ENCODE measurements at regions not wholly inside any gene's neighbourhood (a gene's known extent, or its start where the extent isn't known, plus 50 kb on each side); places are given as distances from the start of the nearest gene placed in this dataset.

DNA sequence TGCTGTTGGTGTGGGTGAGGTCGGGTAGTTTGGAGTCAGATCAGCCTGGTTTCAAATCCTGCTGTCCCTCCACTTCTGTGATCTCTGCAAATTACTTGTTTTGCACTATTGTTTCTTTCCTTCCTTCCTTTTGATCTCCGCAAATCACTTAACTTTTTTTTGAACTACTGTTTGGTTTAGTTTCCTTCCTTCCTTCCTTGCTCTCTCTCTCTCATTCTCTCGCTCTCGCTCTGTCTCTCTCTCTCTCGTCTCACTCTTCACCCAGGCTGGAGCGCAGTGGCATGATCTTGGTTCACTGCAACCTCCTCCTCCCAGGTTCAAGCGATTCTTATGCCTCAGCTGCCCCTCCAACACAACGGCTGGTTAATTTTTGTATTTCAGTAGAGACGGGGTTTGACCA is 141.6 kb upstream of the ITGA6 start:
- Mint-ChIP-seq H3K4me3 (ENCODE audit: unreplicated experiment) (no peak overlapping the region), H3K4me1 (ENCODE audit: low read depth) (peaks cover 35% of the 10 kb centered on the region), H3K27ac (ENCODE audit: unreplicated experiment) (peak overlapping the region; percentile 62), H3K9me3 (ENCODE audit: low read depth) (no peaks in the 10 kb centered on the region), H3K27me3 (ENCODE audit: low read depth) (no peaks in the 10 kb centered on the region), H3K36me3 (ENCODE audit: low read depth) (no peaks in the 10 kb centered on the region)
- TF ChIP-seq, protein P1, sequence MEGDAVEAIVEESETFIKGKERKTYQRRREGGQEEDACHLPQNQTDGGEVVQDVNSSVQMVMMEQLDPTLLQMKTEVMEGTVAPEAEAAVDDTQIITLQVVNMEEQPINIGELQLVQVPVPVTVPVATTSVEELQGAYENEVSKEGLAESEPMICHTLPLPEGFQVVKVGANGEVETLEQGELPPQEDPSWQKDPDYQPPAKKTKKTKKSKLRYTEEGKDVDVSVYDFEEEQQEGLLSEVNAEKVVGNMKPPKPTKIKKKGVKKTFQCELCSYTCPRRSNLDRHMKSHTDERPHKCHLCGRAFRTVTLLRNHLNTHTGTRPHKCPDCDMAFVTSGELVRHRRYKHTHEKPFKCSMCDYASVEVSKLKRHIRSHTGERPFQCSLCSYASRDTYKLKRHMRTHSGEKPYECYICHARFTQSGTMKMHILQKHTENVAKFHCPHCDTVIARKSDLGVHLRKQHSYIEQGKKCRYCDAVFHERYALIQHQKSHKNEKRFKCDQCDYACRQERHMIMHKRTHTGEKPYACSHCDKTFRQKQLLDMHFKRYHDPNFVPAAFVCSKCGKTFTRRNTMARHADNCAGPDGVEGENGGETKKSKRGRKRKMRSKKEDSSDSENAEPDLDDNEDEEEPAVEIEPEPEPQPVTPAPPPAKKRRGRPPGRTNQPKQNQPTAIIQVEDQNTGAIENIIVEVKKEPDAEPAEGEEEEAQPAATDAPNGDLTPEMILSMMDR (IDR thresholded peaks at IDR 0.05), result no peak
- no peak for DNase-seq (ENCODE audit: low spot score)

DNA sequence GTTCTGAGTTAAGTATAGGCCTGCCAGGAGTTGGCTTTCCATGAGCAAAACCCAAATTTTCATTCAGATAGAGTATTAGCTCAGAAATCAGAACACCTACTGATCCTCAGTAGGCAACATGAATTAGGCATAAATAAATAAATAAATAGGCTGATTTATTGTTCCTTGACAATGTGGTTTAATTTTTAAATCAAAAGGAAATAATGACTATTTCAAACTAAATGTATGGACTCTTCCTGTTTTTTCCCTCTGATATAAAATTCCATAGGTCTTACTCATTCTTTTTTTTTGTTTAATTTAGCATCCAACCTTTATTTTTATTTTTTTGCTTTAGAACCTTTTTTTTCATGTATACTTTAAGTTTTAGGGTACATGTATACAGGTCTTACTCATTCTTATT is 140.2 kb upstream of the ITGA6 start:
- Mint-ChIP-seq H3K36me3 (ENCODE audit: low read depth) (no peaks in the 10 kb centered on the region), H3K27me3 (ENCODE audit: low read depth) (no peaks in the 10 kb centered on the region), H3K27ac (ENCODE audit: unreplicated experiment) (no peak overlapping the region), H3K4me1 (ENCODE audit: low read depth) (peaks cover 29% of the 10 kb centered on the region), H3K4me3 (ENCODE audit: unreplicated experiment) (no peak overlapping the region), H3K9me3 (ENCODE audit: low read depth) (no peaks in the 10 kb centered on the region)
- DNase-seq (ENCODE audit: low spot score), result no peak
- TF ChIP-seq, protein P1 (IDR thresholded peaks at IDR 0.05), result no peak

DNA sequence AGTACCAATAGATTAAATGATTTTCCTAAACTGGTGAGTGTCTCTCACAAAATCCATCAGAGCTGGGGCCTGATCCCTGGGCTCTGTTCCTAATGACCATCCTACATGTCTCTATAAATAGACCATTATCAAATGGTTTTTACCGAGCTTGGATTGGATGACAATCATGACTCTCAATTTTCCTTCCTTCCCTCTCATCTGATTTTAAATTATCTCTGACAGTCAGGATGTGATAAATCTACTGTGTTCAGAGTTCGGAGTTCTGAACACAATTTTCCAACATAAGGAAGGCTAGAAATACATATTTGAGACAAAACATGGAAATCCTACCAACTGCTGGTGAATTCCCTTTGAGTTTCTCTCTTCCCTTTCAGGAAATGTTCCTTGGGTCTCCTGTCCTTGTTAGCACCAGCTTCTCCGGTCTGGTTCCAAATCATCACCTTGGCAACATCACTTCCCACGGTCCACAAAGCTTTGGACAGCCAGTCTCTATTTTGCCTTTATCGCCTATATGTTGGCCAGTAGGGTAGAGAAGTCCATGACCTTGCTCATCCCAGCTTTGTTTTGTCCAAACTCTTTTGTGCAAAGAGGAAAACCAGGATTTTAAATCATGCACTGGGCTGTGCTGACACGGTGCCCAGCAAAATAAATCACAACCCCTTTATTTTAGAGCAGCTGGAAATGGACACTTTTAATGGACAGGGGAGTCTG is 139.6 kb upstream of the ITGA6 start:
- Mint-ChIP-seq H3K4me3 (ENCODE audit: unreplicated experiment) (no peak overlapping the region), H3K4me1 (ENCODE audit: low read depth) (peaks cover 26% of the 10 kb centered on the region), H3K9me3 (ENCODE audit: low read depth) (no peaks in the 10 kb centered on the region), H3K27ac (ENCODE audit: unreplicated experiment) (no peak overlapping the region), H3K36me3 (ENCODE audit: low read depth) (no peaks in the 10 kb centered on the region), H3K27me3 (ENCODE audit: low read depth) (no peaks in the 10 kb centered on the region)
- TF ChIP-seq, protein P1 (IDR thresholded peaks at IDR 0.05), result no peak
- DNase-seq (ENCODE audit: low spot score), result no peak

DNA sequence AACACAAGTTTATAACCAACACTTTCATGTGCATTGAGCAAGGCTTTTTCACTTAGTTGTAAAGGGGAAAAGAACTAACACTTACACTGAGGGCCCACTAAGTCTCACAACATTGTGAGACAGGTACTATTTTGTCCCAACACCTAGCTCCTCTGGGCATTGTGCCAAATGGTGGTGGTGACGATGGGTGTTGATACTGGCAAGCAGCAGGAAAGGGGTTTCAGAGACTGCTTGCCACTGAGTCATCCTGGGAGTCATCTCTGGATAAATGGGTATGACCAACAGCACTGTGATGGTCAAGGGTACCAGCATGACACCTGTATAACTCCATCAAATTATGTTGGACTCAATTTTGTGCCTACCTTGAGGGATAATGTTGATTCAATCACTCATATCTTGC is 138.8 kb upstream of the ITGA6 start:
- Mint-ChIP-seq H3K4me1 (ENCODE audit: low read depth) (peaks cover 17% of the 10 kb centered on the region), H3K9me3 (ENCODE audit: low read depth) (no peaks in the 10 kb centered on the region), H3K27ac (ENCODE audit: unreplicated experiment) (no peak overlapping the region), H3K36me3 (ENCODE audit: low read depth) (no peaks in the 10 kb centered on the region), H3K4me3 (ENCODE audit: unreplicated experiment) (no peak overlapping the region), H3K27me3 (ENCODE audit: low read depth) (no peaks in the 10 kb centered on the region)
- no peak for DNase-seq (ENCODE audit: low spot score)
- TF ChIP-seq, protein P1 (IDR thresholded peaks at IDR 0.05), result no peak

DNA sequence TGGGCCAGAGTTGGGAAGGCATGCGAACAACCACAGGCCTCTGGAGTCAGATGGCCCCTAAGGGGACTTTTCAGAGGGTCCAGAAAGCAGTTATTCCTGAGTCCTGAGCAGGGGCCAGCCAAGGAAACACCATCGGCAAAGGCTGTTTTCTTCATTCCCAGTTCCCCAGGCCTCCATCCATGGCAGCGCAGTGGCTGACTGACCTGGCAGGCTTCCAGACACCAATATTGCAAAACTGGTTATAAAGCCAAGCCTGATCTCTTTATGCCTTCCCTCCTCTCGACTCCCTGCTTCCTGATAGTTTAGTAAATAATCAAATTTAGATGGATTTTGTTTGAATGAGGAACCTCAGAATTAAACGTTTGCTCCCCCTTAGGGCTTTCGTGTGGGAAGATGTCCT is 133.4 kb upstream of the ITGA6 start:
- Mint-ChIP-seq H3K27me3 (ENCODE audit: low read depth) (peaks cover 9% of the 10 kb centered on the region), H3K4me1 (ENCODE audit: low read depth) (no peaks in the 10 kb centered on the region), H3K36me3 (ENCODE audit: low read depth) (no peaks in the 10 kb centered on the region), H3K9me3 (ENCODE audit: low read depth) (no peaks in the 10 kb centered on the region), H3K27ac (ENCODE audit: unreplicated experiment) (no peak overlapping the region), H3K4me3 (ENCODE audit: unreplicated experiment) (no peak overlapping the region)
- TF ChIP-seq, protein P1 (IDR thresholded peaks at IDR 0.05), result no peak
- no peak for DNase-seq (ENCODE audit: low spot score)

Data from chondrocyte (in vitro differentiated cells).